ENCODE measurements at regions not wholly inside any gene's neighbourhood (a gene's known extent, or its start where the extent isn't known, plus 50 kb on each side); places are given as distances from the start of the nearest gene placed in this dataset.
"Not testable (repeated sequence)": the region's sequence is repeated elsewhere in the genome, so short reads cannot be mapped to it uniquely, and the experiment has no call there.

DNA sequence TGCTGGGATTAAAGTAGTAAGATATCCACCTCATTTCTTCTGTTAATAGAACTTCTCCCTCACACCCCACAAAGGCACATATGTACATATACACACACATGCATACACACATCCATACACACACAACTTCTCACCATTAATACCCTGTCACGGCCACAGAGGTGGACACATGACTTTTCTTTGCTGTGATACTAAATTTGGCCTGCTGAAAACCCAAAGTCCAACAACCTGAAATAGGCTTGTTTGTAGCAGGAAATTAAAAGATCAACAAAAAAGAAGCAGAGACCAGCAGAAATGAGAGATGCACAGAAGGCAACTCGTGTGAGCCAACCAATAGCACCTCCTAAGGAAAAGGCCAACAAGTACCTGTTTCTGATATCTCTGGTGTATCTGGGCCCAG, 128.7 kb upstream of the PCGF5 start:
- DNase-seq, result no peak

DNA sequence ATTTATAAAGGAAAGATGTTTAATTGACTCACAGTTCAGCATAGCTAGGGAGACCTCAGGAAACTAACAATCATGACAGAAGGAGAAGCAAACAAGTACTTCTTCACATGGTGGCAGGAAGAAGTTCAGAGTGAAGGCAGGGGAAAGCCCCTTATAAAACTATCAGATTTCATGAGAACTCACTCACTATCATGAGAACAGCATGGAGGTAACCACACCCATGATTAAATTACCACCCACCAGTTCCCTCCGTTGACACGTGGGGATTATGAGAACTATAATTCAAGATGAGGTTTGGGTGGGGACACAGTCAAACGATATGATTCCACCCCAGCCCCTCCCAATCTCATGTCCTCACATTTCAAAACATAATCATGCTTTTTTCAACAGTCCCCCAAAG, 124.2 kb upstream of the PCGF5 start:
- no peak for DNase-seq

DNA sequence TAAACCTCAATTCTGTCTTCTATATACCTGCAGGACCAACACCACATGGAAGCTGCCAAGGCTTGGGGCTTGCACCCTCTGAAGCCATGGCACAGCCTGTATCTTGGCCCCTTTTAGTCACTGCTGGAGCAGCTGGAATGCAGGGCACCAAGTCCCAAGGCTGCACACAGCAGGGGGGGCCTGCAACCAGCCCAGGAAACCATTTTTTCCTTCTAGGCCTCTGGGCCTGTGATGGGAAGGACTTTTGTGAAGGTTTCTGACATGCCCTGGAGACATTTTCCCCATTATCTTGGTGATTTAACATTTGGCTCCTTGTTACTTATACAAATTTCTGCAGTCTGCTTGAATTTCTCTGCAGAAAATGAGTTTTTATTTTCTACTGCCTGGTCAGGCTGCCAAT, 123.2 kb upstream of the PCGF5 start:
- no peak for DNase-seq

DNA sequence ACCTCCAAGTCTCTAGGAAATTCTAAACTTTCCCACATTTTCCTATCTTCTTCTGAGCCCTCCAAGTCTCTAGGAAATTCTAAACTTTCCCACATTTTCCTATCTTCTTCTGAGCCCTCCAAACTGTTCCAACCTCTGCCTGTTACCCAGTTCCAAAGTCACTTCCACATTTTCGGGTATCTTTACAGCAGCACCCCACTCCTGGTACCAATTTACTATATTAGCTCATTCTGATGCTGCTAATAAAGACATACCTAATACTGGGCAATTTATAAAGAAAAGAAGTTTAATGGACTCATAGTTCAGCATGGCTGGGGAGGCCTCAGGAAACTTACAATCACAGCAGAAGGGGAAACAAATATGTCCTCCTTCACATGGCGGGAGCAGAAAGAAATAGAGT, 122.4 kb upstream of the PCGF5 start:
- DNase-seq, result not testable (repeated sequence)

DNA sequence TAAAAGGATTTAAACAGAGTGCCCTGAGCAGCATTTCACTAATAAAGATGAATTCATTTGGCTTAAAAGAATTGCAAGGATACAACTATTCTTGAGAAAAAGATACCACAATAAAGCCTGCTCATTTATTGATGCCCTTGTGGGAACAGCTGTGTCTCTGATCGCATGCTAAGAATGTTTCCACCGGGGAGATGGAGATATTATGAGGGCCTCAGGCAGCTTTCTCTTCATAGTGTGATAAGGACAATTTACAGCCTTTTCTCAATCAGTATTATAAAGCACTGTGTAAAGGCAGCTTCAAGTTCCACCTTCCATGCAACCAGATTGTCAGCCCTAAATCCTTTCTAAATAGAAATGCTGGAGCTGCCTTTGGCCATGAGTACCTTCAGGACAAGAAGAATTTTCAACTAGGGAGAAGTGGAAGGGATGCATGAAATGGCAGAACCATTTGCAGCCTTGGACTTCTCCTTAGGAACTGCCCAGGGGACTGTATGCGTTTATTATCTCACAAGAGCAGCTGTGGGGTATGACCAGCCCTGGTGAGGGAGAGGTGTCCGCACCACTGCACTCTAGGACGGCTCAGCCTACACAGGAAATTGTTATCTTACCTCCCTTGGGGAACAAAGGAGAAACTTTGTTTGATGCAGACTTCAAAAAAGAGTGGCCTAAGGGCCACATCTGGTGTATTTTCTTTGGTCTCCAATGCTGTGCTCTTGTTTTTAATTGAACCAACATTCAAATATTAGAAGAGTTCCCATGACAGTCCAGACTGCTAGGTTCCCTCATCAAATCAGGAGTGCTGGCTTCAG, 116.9 kb upstream of the PCGF5 start:
- no peak for DNase-seq

DNA sequence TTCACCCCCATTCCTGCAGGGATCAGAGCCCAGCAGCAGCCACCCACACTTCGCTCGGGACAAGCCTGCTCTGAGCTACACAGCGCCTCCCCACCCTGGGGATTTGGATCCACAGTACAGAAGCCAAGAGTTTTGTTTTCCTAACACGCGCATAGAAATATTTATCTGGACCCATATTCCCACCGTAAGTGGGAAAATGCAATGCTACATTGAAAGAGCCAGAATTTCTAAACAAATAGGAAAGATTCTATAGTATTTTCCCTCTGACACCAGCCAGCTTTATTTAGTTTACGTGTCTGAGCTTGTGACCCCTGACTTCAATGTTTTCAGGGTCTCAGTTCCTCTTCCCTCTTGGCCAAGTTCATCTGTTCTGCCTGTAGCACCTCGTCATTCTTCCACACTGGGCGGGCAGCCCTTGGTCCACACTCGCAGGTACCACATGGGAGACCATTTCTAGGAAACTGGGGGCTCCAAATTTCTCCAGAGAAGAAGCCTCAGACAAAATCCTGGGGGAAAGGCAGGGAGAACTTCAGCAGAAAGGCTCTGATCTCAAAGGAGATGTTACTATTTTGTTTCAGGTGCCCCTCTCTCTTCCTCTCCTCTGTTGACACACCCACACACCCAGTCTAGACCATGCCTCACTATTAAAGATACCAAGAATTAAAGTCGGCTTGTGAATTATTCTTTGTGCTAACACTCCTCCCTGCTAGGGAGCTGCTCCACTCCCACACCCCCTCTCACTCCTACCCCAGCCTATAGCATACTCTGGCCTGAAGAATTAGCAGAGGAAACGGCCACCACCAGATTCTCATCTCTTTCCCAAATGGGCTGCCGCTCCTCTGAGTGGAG, 116.0 kb upstream of the PCGF5 start:
- no peak for DNase-seq

DNA sequence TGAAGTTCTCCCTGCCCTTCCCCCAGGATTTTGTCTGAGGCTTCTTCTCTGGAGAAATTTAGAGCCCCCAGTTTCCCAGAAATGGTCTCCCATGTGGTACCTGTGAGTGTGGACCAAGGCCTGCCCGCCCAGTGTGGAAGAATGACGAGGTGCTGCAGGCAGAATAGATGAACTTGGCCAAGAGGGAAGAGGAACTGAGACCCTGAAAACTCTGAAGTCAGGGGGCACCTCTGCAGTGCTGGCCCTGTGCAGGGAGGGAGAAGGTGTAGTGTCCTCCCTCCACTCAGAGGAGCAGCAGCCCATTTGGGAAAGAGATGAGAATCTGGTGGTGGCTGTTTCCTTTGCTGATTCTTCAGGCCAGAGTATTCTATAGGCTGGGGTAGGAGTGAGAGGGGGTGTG, 115.2 kb upstream of the PCGF5 start:
- DNase-seq, result no peak

DNA sequence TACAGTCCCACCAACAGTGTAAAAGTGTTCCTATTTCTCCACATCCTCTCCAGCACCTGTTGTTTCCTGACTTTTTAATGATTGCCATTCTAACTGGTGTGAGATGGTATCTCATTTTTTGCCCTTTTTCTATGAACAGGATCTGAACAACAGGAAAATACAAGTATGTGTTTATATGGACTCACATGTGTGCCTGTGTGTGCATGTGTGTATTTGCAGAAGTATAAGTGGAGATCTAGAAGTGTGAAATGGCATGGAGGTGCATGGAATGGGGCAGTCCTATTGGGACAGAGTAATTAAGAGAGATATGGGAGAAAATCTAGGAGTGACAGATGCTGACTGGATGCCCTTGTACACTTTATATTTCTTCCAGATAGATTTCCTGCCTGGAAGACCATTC, 111.6 kb upstream of the PCGF5 start:
- DNase-seq, result no peak

DNA sequence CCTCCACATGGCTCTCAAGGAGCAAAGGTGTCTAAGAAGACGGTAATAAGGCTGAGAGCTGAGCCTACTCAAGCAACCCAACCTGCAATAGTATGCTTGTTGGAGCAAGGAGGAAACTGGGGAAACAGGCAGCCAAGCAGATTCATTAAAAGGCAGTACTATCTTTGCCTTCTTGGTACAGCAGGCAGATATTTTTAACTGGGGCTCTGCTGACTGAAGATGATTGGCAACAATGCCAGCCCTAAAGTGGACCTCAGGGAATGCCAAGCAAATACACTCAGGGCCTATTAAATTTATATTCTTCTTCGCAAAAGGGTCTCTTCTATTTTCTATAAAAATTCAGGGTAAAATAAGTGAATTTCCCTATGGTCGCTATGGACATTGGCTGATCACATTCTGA, 109.4 kb upstream of the PCGF5 start:
- no peak for DNase-seq

DNA sequence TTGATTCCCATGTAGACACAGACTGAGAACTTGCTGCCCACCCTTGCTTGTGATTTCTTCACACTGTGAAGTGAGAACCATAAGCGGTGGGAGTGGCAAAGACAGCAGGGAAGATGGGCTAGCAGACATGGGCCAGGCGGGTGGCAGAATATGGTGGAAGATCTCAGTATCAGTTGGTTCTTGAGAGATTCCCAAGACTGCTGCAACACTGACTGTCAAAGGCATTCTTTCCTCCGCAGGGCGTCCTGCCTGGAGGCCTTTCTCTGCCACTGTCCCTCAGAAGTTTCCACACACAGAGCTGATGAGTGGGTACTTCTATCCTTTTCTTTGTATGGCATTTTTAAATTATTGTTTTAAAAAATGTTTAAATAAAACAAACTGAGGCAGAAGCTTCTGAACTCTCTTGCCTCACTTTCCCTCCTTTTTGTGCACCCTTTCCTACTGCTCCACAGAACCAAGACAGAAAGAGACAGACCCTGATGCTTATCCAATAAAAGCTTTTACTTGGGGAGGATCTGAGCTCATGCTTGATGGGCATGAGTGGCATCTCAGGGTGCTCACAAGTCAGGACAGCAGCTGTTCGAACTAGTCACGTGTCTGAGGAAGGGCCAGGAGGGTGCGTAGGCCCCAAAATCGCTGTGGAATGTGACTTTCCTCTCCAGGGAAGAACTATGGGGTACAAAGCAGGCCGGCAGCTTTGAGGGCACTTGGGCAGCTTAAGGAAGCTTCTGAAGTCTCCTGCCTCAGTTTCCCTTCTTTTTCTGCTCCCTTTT, 104.7 kb upstream of the PCGF5 start:
- DNase-seq, result no peak

DNA sequence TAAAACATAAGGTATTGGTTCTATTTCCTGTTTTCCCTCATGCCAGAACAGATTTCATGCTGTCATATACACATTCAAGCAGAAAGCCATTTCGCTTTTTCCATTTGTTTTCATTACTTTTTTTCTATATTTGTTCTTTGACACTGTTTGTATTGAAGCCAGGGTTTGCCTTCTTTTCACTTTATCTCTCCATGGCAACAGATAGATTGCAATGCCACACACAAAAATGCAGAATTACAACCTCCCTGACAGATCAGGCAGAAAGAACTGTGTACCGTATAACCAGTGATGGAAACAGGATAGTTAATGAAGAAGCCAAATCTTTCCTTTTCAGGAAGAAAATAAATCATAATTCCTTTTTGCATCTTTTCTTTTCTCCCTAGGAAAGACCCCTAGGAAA, 103.0 kb upstream of the PCGF5 start:
- no peak for DNase-seq

DNA sequence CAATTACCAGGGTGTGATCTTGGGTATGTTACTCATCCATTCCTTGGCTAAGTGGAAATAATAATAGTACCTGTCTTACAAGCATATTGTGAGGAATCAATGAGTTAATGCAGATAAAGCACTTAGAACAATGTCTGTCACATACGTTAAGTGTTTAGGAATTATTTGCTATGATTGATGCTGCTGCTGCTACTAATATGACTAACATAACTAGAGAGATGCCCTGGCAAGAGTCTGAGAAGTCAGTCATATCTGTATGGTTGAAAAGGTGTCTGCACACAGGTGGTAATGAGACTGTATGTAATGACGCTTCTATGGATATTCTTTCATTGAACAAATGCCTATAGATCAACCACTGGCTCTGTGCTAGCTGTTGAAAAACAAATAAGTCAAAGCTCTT, 100.1 kb upstream of the PCGF5 start:
- no peak for DNase-seq

DNA sequence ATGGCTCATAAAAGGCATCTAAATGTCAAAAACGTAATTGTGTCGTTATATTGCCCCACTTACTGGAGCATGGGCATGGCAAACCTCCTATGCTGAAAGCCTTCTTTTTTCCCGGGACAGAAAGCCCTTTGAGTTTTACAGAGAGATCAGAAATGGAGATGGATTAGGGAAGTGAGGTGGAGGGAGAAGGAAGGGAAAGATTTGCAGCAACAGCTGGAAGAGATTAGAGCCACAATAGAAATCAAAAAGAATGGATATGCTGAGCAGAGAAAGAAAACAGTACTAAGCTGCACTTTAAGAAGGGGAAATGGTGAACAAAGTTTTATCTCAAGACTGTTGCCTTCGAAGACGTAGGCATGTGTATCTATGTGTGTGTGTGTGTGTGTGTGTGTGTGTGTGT, 97.2 kb upstream of the PCGF5 start:
- no peak for DNase-seq

DNA sequence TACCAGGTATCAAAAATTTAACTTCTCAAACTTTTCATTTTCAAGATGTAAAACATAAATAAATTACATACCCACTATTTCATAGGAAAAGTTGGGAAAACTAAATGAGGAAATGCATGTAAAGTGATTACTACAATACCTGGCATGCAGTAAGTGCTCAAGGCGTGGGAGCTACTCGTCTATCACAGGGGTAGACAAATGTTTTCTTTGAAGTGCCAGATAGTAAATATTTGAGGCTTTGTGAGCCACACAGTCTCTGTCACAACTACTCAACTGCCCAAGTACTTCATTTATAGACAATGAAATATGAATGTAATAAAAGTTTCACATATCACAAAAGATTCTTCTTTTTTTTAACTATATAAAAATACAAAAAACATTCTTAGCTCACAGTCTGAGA, 96.4 kb upstream of the PCGF5 start:
- DNase-seq, result no peak

DNA sequence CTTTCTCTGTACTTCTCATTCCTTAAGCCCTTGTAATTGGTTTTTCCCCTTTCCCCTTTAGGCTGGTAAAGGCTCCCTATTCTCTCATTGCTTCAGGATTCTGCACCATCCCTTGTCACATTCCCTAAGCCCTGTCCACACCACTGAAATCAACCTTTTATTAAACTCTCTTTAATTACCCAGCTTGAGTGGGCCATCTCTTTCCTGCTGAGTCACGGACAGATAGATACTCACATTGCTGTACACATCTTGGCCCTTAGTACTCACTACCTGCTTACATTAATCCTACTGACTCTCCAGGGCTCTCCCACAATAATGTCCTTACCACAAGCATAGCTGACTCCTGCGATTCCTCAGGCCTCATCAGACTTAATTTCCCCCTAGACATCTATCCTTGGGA, 94.0 kb upstream of the PCGF5 start:
- DNase-seq, result no peak

DNA sequence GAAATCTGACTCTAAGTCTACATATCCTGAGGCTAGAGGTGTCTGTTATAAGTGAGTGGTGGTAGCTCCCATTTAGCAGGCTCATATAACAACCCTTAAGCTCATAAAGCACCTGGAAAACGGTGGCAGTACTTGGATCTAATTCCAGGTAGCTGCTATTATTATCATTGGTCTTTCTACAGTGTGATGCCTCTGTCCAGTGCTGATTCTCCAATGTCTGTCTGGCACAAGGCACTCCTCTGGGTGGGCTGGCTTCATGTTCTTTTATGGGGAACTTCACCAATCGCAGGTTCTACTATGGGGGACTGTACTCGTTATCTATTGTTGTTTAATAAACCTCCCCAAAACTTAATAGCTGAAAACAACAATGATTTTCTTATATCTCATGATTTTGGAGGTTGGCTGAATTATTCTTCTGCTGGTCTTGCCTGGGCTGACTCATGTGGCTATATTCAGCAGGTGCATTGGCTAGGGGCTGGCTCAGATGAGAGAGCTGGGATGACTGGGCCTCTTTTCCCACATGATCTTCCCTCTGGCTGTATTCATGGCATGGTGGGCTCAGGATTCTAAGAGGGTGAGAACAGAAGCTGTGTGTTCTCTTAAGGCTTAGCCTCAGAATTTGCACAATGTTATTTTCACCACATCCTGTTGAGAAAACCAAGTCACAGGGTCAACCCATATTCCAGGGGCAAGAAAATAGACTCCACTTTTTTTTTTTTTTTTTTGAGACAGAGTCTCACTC, 93.0 kb upstream of the PCGF5 start:
- DNase-seq, result no peak

DNA sequence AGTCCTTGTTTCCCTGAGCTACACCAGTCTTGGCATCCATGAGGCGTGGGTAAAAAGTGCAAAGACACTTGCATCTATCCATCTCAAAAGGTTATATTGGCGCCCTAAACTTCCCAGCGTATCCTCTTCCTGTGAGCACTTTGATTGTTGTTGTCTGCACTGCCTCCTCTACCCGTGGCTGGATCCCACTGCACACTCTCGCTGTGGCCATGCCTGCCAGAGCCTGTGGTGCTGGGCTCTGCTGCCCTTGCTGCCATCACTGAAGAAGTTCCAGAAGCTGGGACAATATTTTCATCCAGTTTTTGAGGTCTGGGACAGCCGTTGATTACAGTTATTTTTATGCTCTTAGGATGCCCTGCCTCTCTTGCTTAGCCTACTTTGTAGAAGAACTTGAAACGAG, 85.3 kb upstream of the PCGF5 start:
- no peak for DNase-seq

DNA sequence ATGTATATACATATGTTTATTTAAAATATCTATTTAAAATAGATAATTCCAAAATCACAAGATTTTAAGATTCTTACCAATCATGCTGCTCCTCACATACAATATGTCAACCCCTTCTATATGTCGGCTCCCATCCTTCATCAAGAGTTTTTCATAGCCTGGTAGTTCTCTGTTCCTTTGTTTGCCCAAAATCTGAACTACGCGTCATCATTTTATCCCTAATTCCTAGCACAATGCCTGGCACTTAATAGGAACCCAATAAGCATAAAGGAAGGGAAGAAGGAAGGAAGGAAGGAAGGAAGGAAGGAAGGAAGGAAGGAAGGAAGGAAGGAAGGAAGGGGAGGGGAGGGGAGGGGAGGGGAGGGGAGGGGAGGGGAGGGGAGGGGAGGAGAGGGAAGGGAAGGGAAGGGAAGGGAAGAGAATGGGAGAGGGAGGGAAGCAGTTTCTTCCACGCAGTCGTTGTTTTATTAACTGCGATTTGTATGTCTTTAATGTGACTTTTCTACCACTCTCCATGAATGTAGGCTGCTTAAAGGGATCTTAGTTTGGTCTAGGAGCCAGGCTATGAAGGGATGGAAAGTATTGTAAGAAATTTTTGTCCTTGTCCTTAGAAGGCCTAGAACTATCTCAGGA, 83.3 kb upstream of the PCGF5 start:
- DNase-seq, result no peak

DNA sequence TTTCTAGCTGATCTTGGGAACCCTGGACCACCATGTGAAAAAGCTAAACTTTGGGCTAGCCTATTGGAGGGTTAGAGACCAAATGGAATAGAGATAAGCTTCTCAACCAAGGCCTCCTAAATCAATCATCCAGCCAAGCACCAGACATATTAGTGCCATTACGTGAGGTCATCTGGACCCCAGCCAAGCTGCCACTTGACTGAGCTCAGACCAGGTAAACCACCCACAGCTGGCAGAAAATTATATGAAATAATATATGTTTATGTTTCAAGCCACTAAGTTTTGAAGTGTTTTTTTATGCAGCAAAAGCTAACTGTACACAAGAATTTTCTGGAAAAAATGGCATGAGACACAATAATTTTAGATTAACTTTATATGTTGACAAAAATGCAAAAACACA, 82.6 kb upstream of the PCGF5 start:
- DNase-seq, result no peak

DNA sequence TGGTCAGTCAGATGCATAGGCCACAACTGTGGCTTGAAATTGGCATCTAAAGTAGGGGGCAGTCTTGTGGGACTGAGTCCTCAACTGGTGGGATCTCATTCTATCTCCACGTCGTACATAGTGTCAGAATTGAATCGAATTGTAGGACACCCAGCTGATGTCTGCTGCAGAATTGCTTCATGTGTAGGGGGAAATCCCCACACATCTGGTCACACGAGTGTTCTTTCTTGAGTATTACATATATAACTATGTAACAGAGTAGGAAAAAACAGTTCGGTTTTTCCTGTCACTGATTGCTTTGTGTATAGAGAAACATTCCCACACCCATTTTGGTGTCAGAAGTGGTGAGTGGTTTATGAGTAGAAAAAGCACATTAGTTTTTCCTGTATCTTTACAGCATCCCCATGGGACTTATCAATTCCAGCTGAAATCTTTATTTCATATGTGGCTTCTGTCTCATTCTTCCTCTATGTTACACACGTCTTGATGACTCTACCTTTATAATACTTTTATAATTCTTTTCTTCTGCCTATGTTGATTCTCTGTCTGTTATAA, 79.4 kb upstream of the PCGF5 start:
- no peak for DNase-seq

DNA sequence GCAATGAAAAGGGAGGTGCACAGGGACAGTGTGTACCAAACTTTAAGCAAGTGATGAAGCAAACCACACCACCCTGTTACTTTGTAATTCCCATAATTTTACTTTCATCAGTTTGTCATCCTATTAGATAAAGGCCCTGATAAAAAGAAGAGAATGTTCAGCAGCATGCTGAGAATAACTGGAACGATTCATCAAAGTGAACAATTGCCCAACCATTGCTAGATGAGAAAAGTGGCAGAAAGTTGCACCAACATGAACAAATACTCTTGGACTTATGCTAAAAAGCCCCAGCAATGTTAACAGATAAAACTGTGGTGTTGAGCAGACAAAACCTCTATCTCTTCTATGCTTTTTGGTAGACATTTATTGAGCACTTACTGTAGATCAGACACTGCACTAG, 75.5 kb upstream of the PCGF5 start:
- DNase-seq, result no peak

DNA sequence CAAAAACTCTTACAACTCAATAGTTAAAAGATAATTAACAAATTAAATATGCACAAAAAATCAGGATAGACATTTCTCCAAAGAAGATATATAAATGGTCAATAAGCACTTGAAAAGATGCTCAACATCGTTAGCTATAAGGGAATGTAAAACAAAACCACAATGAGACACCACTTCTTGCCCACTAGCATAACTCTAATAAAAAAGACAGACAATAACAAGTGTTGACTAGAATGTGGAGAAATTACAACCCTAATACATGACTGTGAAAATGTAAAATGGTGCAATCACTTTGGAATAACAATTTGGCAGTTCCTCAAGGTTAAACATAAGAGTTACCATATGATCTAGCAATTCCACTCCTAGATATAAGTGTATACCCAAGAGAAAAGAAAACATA, 74.3 kb upstream of the PCGF5 start:
- DNase-seq, result no peak
